GM12891 (cell line): ENCODE measurements at regions not wholly inside any gene's neighbourhood (a gene's known extent, or its start where the extent isn't known, plus 50 kb on each side); places are given as distances from the start of the nearest gene placed in this dataset.

Experiments
- PAX5 ChIP-seq: IDR thresholded peaks from 2 replicates; pipeline ENCODE4 v1.6.1; 2011; ENCODE audit warnings: low read length, moderate library complexity, mild to moderate bottlenecking; ENCODE audit not compliant: insufficient read depth, severe bottlenecking
- POLR2A ChIP-seq: IDR thresholded peaks from 2 replicates; pipeline ENCODE4 v1.6.1; 2011; ENCODE audit warnings: low read depth, low read length, control low read depth
- POLR2AphosphoS5 ChIP-seq: IDR thresholded peaks from 2 replicates; pipeline ENCODE4 v1.6.1; 2011; ENCODE audit warnings: low read depth, low read length, control low read depth
- POU2F2 ChIP-seq: IDR thresholded peaks from 2 replicates; pipeline ENCODE4 v1.6.1; 2011; ENCODE audit warnings: low read depth, mild to moderate bottlenecking, control low read depth, low read length, moderate library complexity
- SPI1 ChIP-seq: IDR thresholded peaks from 2 replicates; pipeline ENCODE4 v1.6.1; 2011; ENCODE audit warnings: low read depth, low read length, control low read depth
- TAF1 ChIP-seq: IDR thresholded peaks from 2 replicates; pipeline ENCODE4 v1.6.1; 2011; ENCODE audit warnings: low read depth, low read length, control low read depth

DNA sequence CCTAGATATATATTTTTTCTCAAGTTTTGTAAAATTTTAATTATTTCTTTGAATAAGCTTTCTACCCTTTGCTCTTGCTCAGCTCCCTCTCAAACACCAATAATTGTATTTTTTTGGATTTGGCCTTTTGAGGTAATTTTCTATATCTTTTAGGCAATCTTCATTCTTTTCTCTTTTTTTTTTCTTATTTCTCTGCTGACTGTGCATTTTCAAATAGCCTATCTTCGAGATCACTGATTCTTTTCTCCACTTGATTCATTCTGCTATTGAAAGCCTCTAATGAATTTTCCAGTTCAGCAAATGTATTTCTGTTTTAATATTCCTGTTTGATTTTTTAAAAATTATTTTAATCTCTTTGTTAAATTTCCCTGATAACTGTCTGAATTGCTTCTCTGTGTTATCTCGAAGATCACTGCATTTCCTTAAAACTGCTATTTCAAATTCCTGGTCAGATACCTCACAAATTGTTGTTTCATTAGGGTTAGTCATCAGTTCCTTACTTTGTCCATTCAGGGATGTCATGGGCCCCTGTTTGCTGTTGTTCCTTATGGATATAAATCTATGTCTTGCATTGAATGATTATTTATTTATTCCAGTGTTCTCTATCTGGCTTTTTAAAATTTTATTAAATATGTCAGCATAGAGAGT is 100.1 kb upstream of the UNC5B start:
- TF ChIP-seq TAF1, result no peak
- no peak for TF ChIP-seq POLR2AphosphoS5
- TF ChIP-seq POLR2A, result no peak
- no peak for TF ChIP-seq SPI1
- TF ChIP-seq POU2F2, result no peak
- no peak for TF ChIP-seq PAX5
